ENCODE measurements at regions not wholly inside any gene's neighbourhood (a gene's known extent, or its start where the extent isn't known, plus 50 kb on each side); places are given as distances from the start of the nearest gene placed in this dataset.

GRCh38 chr1:234942879-234943506 is 185.6 kb downstream of the TOMM20 start (continued):
- TF ChIP-seq ARHGAP35 (IDR thresholded peaks at IDR 0.05; ENCODE audit: partially characterized antibody) (no peak), PTTG1 (tag; IDR thresholded peaks at IDR 0.05; ENCODE audit: low read depth) (no peak), NCOR1 (IDR thresholded peaks at IDR 0.05) (peak; percentile 70), ARID1B (IDR thresholded peaks at IDR 0.05) (peak; percentile 75), ETS2 (tag; IDR thresholded peaks at IDR 0.05; ENCODE audit: borderline replicate concordance, poor library complexity, severe bottlenecking) (no peak), PRMT5 (CRISPR knock-in tag; IDR thresholded peaks at IDR 0.05) (no peak), BACH1 (tag; IDR thresholded peaks at IDR 0.05) (no peak), SRSF3 (IDR thresholded peaks at IDR 0.05; ENCODE audit: insufficient read depth, low read length) (no peak), CTBP1 (IDR thresholded peaks at IDR 0.05; ENCODE audit: borderline replicate concordance) (0 out of 2 replicates have a peak, but pooled peaks have one; percentile 26), CBX8 (IDR thresholded peaks at IDR 0.05; ENCODE audit: borderline replicate concordance, extremely low read depth, low read depth, low read length, poor library complexity, severe bottlenecking) (no peak), HCFC1 (IDR thresholded peaks at IDR 0.05; ENCODE audit: low read depth, low read length) (no peak), MTA2 (IDR thresholded peaks at IDR 0.05; ENCODE audit: low read depth) (peak; percentile 74), NFYB (IDR thresholded peaks at IDR 0.05; ENCODE audit: extremely low read depth, insufficient read length) (peak; percentile 45), MCM7 (IDR thresholded peaks at IDR 0.05) (no peak), TFAM (CRISPR knock-in tag; conservative IDR thresholded peaks at IDR 0.05) (no peak), EP300 (IDR thresholded peaks at IDR 0.05; ENCODE audit: low read length) (no peak), TCF3 (CRISPR knock-in tag; IDR thresholded peaks at IDR 0.05) (peak; percentile 80), PKNOX1 (IDR thresholded peaks at IDR 0.05) (peak; percentile 91)
- TF ChIP-seq, protein P1, sequence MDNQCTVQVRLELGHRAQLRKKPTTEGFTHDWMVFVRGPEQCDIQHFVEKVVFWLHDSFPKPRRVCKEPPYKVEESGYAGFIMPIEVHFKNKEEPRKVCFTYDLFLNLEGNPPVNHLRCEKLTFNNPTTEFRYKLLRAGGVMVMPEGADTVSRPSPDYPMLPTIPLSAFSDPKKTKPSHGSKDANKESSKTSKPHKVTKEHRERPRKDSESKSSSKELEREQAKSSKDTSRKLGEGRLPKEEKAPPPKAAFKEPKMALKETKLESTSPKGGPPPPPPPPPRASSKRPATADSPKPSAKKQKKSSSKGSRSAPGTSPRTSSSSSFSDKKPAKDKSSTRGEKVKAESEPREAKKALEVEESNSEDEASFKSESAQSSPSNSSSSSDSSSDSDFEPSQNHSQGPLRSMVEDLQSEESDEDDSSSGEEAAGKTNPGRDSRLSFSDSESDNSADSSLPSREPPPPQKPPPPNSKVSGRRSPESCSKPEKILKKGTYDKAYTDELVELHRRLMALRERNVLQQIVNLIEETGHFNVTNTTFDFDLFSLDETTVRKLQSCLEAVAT (IDR thresholded peaks at IDR 0.05) = 0 out of 4 replicates have a peak, but pooled peaks of 1 of the 2 experiments have one; percentile 33
- TF ChIP-seq, protein P2, sequence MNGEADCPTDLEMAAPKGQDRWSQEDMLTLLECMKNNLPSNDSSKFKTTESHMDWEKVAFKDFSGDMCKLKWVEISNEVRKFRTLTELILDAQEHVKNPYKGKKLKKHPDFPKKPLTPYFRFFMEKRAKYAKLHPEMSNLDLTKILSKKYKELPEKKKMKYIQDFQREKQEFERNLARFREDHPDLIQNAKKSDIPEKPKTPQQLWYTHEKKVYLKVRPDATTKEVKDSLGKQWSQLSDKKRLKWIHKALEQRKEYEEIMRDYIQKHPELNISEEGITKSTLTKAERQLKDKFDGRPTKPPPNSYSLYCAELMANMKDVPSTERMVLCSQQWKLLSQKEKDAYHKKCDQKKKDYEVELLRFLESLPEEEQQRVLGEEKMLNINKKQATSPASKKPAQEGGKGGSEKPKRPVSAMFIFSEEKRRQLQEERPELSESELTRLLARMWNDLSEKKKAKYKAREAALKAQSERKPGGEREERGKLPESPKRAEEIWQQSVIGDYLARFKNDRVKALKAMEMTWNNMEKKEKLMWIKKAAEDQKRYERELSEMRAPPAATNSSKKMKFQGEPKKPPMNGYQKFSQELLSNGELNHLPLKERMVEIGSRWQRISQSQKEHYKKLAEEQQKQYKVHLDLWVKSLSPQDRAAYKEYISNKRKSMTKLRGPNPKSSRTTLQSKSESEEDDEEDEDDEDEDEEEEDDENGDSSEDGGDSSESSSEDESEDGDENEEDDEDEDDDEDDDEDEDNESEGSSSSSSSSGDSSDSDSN (IDR thresholded peaks at IDR 0.05; ENCODE audit: borderline replicate concordance in 1 of 2, low read depth in 2 of 2, low read length in 2 of 2) = no peak
- TF ChIP-seq, protein P3, sequence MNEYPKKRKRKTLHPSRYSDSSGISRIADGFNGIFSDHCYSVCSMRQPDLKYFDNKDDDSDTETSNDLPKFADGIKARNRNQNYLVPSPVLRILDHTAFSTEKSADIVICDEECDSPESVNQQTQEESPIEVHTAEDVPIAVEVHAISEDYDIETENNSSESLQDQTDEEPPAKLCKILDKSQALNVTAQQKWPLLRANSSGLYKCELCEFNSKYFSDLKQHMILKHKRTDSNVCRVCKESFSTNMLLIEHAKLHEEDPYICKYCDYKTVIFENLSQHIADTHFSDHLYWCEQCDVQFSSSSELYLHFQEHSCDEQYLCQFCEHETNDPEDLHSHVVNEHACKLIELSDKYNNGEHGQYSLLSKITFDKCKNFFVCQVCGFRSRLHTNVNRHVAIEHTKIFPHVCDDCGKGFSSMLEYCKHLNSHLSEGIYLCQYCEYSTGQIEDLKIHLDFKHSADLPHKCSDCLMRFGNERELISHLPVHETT (CRISPR knock-in tag; conservative IDR thresholded peaks at IDR 0.05 in 1 of 2, IDR thresholded peaks at IDR 0.05 in 1 of 2) = no peak

Measured in K562 (cell line).